Transverse colon (tissue), 4 donors: ENCODE measurements at regions not wholly inside any gene's neighbourhood (a gene's known extent, or its start where the extent isn't known, plus 50 kb on each side); places are given as distances from the start of the nearest gene placed in this dataset.
"Not testable (repeated sequence)": the region's sequence is repeated elsewhere in the genome, so short reads cannot be mapped to it uniquely, and the experiment has no call there.

Source experiments
- CTCF ChIP-seq, 5 experiments: fragments of 200-600 bp in 3 of 5; fragments of 450-650 bp in 2 of 5; sonication (generic) in 3 of 5; IDR thresholded peaks; 1 replicate in 2 of 5; 2 replicates in 3 of 5; pipeline ENCODE4 v1.5.1; 2016 to 2017; ENCODE audit warnings: antibody characterized with exemption in 5 of 5, inconsistent platforms in 3 of 5, mild to moderate bottlenecking in 2 of 5, moderate library complexity in 1 of 5
- POLR2A ChIP-seq: fragments of 450-650 bp; IDR thresholded peaks from one replicate; pipeline ENCODE4 v1.6.1; 2016; ENCODE audit warnings: antibody characterized with exemption, mild to moderate bottlenecking, moderate library complexity
- POLR2AphosphoS5 ChIP-seq, 3 donors: sonication (generic); formaldehyde crosslinking; IDR thresholded peaks; one replicate each; pipeline ENCODE4 v1.6.1; 2016; ENCODE audit warnings: antibody characterized with exemption in 3 of 3

GRCh38 chr2:215819713-215820112 lies 193.6 kb downstream of the MREG start:
- not testable (repeated sequence) for TF ChIP-seq CTCF (IDR thresholded peaks at IDR 0.05); POLR2A; POLR2AphosphoS5 (IDR thresholded peaks at IDR 0.05)
